ENCODE measurements at regions not wholly inside any gene's neighbourhood (a gene's known extent, or its start where the extent isn't known, plus 50 kb on each side); places are given as distances from the start of the nearest gene placed in this dataset.
A peak's percentile ranks its signal among the peaks of the same experiment; 100 is the strongest.

DNA sequence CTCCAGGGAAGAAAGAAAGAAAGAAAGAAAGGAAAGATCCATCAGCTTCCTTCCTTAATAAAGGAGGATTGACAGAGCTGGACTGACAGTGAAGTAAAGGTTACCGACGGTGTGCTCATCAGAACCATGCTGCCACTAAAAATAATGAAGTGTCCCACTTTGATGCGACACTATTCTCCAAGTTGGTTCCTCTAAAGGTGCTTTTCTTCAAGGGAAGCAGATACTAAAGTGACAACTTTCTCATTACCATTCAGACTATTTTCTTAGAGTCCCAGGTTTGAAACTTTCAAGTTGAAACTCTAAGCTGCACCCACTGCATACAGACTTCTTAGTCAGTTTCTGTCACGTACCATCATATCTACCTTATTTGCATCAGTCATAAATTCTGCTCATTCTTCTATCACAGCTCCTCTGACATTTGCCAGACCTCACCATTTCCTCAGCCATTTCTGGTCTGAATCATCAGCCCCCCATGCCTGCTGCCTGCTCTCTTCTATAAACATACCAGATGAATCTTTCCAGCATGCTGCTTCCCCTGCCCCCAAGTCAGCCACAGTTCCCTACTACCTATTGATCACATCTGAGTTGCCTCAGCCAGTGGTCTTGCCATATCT is 177.6 kb downstream of the DEPDC1B start (continued):
- TF ChIP-seq ETV6 (conservative IDR thresholded peaks at IDR 0.05 in 1 of 2, IDR thresholded peaks at IDR 0.05 in 1 of 2; ENCODE audit: borderline replicate concordance in 1 of 2, low read depth in 1 of 2) (peak in 1 of 2 experiments; percentile 78; a peak in 2 of 4 replicates), NR2C2 (IDR thresholded peaks at IDR 0.05; ENCODE audit: borderline replicate concordance, control insufficient read depth, insufficient read length, low read depth) (no peak), PAX8 (IDR thresholded peaks at IDR 0.05) (no peak), NFYA (IDR thresholded peaks at IDR 0.05; ENCODE audit: borderline replicate concordance, low read depth, low read length) (no peak), BRCA1 (IDR thresholded peaks at IDR 0.05; ENCODE audit: low read depth, low read length) (no peak), NR2F1 (conservative IDR thresholded peaks at IDR 0.05) (no peak), MTA2 (IDR thresholded peaks at IDR 0.05; ENCODE audit: low read depth) (no peak; the same call in none of the 2 replicates), ZZZ3 (IDR thresholded peaks at IDR 0.05; ENCODE audit: control insufficient read depth, insufficient read length, low read depth) (no peak), ASH2L (IDR thresholded peaks at IDR 0.05; ENCODE audit: borderline replicate concordance, low read depth) (no peak), YBX1 (IDR thresholded peaks at IDR 0.05) (no peak), SMARCA5 (IDR thresholded peaks at IDR 0.05) (no peak; the same call in 1 of the 2 replicates), TAF1 (IDR thresholded peaks at IDR 0.05; ENCODE audit: borderline replicate concordance, low read depth, low read length) (peak; percentile 25; the same call in 1 of the 2 replicates), GABPA (IDR thresholded peaks at IDR 0.05; ENCODE audit: low read depth) (no peak), WRNIP1 (IDR thresholded peaks at IDR 0.05; ENCODE audit: borderline replicate concordance, low read depth, low read length) (no peak), IRF4 (IDR thresholded peaks at IDR 0.05; ENCODE audit: low read depth, low read length) (peak; percentile 50; the same call in 1 of the 2 replicates), BHLHE40 (IDR thresholded peaks at IDR 0.05; ENCODE audit: borderline replicate concordance in 1 of 2, low read depth in 2 of 2, low read length in 1 of 2) (peak; percentile 51 to 57; a peak in 2 of 4 replicates), HDGF (IDR thresholded peaks at IDR 0.05) (no peak), RB1 (IDR thresholded peaks at IDR 0.05; ENCODE audit: borderline replicate concordance) (no peak)
- TF ChIP-seq, protein P1, sequence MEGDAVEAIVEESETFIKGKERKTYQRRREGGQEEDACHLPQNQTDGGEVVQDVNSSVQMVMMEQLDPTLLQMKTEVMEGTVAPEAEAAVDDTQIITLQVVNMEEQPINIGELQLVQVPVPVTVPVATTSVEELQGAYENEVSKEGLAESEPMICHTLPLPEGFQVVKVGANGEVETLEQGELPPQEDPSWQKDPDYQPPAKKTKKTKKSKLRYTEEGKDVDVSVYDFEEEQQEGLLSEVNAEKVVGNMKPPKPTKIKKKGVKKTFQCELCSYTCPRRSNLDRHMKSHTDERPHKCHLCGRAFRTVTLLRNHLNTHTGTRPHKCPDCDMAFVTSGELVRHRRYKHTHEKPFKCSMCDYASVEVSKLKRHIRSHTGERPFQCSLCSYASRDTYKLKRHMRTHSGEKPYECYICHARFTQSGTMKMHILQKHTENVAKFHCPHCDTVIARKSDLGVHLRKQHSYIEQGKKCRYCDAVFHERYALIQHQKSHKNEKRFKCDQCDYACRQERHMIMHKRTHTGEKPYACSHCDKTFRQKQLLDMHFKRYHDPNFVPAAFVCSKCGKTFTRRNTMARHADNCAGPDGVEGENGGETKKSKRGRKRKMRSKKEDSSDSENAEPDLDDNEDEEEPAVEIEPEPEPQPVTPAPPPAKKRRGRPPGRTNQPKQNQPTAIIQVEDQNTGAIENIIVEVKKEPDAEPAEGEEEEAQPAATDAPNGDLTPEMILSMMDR (IDR thresholded peaks at IDR 0.05 in 2 of 3, conservative IDR thresholded peaks at IDR 0.05 in 1 of 3; ENCODE audit: control insufficient read depth in 2 of 3, extremely low read depth in 1 of 3, insufficient read depth in 1 of 3, low read depth in 3 of 3, low read length in 3 of 3), result no peak
- TF ChIP-seq, protein P2, sequence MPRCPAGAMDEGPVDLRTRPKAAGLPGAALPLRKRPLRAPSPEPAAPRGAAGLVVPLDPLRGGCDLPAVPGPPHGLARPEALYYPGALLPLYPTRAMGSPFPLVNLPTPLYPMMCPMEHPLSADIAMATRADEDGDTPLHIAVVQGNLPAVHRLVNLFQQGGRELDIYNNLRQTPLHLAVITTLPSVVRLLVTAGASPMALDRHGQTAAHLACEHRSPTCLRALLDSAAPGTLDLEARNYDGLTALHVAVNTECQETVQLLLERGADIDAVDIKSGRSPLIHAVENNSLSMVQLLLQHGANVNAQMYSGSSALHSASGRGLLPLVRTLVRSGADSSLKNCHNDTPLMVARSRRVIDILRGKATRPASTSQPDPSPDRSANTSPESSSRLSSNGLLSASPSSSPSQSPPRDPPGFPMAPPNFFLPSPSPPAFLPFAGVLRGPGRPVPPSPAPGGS (IDR thresholded peaks at IDR 0.05; ENCODE audit: borderline replicate concordance, insufficient read depth, low read depth, low read length, poor library complexity, severe bottlenecking), result peak; percentile 76
- TF ChIP-seq, protein P3, sequence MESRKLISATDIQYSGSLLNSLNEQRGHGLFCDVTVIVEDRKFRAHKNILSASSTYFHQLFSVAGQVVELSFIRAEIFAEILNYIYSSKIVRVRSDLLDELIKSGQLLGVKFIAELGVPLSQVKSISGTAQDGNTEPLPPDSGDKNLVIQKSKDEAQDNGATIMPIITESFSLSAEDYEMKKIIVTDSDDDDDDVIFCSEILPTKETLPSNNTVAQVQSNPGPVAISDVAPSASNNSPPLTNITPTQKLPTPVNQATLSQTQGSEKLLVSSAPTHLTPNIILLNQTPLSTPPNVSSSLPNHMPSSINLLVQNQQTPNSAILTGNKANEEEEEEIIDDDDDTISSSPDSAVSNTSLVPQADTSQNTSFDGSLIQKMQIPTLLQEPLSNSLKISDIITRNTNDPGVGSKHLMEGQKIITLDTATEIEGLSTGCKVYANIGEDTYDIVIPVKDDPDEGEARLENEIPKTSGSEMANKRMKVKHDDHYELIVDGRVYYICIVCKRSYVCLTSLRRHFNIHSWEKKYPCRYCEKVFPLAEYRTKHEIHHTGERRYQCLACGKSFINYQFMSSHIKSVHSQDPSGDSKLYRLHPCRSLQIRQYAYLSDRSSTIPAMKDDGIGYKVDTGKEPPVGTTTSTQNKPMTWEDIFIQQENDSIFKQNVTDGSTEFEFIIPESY (IDR thresholded peaks at IDR 0.05), result no peak
- TF ChIP-seq, protein P4, sequence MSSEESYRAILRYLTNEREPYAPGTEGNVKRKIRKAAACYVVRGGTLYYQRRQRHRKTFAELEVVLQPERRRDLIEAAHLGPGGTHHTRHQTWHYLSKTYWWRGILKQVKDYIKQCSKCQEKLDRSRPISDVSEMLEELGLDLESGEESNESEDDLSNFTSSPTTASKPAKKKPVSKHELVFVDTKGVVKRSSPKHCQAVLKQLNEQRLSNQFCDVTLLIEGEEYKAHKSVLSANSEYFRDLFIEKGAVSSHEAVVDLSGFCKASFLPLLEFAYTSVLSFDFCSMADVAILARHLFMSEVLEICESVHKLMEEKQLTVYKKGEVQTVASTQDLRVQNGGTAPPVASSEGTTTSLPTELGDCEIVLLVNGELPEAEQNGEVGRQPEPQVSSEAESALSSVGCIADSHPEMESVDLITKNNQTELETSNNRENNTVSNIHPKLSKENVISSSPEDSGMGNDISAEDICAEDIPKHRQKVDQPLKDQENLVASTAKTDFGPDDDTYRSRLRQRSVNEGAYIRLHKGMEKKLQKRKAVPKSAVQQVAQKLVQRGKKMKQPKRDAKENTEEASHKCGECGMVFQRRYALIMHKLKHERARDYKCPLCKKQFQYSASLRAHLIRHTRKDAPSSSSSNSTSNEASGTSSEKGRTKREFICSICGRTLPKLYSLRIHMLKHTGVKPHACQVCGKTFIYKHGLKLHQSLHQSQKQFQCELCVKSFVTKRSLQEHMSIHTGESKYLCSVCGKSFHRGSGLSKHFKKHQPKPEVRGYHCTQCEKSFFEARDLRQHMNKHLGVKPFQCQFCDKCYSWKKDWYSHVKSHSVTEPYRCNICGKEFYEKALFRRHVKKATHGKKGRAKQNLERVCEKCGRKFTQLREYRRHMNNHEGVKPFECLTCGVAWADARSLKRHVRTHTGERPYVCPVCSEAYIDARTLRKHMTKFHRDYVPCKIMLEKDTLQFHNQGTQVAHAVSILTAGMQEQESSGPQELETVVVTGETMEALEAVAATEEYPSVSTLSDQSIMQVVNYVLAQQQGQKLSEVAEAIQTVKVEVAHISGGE (CRISPR knock-in tag; IDR thresholded peaks at IDR 0.05), result no peak
